Lower lobe of right lung (tissue), 2 donors: ENCODE measurements at regions not wholly inside any gene's neighbourhood (a gene's known extent, or its start where the extent isn't known, plus 50 kb on each side); places are given as distances from the start of the nearest gene placed in this dataset.

Experiments
- ATAC-seq, 2 donors: fragments of 200-7000 bp; cut with Tn5 transposase; one replicate each; pipeline ENCODE4 v1.9.1; 2020 to 2022; ENCODE audit warnings: mild to moderate bottlenecking in 2 of 2, moderate library complexity in 2 of 2
- DNase-seq: peaks from one replicate; pipeline ENCODE4 v3.0.0-alpha.2; 2020
- H3K27ac ChIP-seq: fragments of 200-600 bp; one replicate; pipeline ENCODE4 v1.8.0; 2022
- H3K27me3 ChIP-seq: fragments of 200-600 bp; one replicate; pipeline ENCODE4 v1.8.0; 2022; ENCODE audit warnings: low read depth
- H3K36me3 ChIP-seq: fragments of 200-600 bp; one replicate; pipeline ENCODE4 v1.8.0; 2022; ENCODE audit warnings: mild to moderate bottlenecking
- H3K4me1 ChIP-seq: fragments of 200-600 bp; one replicate; pipeline ENCODE4 v1.8.0; 2022
- H3K4me3 ChIP-seq: fragments of 200-600 bp; one replicate; pipeline ENCODE4 v1.8.0; 2022; ENCODE audit warnings: mild to moderate bottlenecking
- H3K9me3 ChIP-seq: fragments of 200-600 bp; one replicate; pipeline ENCODE4 v1.8.0; 2022
- intact Hi-C: fragments of 100-400 bp; cut with DNase I; formaldehyde crosslinking; loops from one replicate; pipeline ENCODE4 v1.11.0; 2022
- TF ChIP-seq, protein P1 (sequence below): fragments of 200-600 bp; IDR thresholded peaks from one replicate; pipeline ENCODE4 v1.8.0; 2022; ENCODE audit warnings: antibody characterized with exemption, mild to moderate bottlenecking
- donor health status: DM: no; HTN: yes; CAD: no; lungs with severe emphysema.

- Histone ChIP-seq H3K27ac (no peak overlapping the region), H3K9me3 (no peaks in the 10 kb centered on the region), H3K4me1 (peaks cover 8% of the 10 kb centered on the region), H3K27me3 (peaks cover 38% of the 10 kb centered on the region), H3K36me3 (no peaks in the 10 kb centered on the region), H3K4me3 (no peak overlapping the region)
- DNase-seq = no peak
- TF ChIP-seq, protein P1, sequence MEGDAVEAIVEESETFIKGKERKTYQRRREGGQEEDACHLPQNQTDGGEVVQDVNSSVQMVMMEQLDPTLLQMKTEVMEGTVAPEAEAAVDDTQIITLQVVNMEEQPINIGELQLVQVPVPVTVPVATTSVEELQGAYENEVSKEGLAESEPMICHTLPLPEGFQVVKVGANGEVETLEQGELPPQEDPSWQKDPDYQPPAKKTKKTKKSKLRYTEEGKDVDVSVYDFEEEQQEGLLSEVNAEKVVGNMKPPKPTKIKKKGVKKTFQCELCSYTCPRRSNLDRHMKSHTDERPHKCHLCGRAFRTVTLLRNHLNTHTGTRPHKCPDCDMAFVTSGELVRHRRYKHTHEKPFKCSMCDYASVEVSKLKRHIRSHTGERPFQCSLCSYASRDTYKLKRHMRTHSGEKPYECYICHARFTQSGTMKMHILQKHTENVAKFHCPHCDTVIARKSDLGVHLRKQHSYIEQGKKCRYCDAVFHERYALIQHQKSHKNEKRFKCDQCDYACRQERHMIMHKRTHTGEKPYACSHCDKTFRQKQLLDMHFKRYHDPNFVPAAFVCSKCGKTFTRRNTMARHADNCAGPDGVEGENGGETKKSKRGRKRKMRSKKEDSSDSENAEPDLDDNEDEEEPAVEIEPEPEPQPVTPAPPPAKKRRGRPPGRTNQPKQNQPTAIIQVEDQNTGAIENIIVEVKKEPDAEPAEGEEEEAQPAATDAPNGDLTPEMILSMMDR = no peak
- ATAC-seq = no peak
- intact Hi-C loops = no loop called here
These were observed 159.4 kb upstream of the PITX1 start for GRCh38 chr5:135193213-135194125.

GRCh38 chr5:135192351-135192750, 158.3 kb upstream of the PITX1 start:
- H3K4me3 ChIP-seq = no peak overlapping the region
- TF ChIP-seq, protein P1 = no peak
- H3K9me3 ChIP-seq = no peaks in the 10 kb centered on the region
- peaks cover 41% of the 10 kb centered on the region for H3K27me3 ChIP-seq
- no peaks in the 10 kb centered on the region for H3K36me3 ChIP-seq
- ATAC-seq = no peak
- H3K27ac ChIP-seq = no peak overlapping the region
- H3K4me1 ChIP-seq = peaks cover 8% of the 10 kb centered on the region
- intact Hi-C loops = no loop called here
- no peak for DNase-seq

DNA sequence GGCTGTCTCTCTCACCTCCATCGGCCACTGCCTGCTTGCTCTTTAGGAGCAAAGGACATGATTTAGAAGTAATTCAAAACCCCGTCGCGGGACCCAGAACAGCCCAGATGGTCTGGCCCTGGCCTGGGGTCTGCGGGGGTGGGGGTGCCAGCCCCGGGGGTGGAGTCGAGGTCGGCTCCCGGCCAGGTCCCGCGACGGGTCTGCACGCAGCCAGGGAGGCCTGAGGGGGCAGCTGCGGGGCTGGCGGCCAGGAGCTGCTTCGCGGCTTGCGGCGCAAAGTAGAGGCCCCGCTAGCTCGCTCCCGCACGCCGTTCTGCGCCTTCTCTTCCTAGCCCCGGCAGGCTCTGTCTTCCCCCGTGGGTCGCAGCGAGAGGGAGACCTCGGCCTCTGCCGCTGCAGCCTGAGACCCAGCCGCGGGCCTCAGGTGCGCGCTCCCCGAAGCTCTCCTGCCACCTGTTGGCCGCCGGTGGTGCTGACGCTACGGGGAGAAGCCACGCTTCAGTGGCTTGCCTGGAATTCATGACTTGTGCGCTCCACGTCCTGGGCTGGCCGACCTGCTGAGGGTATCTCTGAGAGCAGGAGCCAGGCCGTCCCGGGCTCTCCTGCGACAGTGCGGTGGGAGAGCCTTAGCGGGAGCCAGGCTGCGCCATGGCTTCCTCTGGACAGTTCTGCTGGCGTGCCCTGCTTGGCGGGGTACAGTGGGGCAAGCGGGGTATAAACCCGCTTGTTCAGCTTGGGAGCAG, 157.2 kb upstream of the PITX1 start:
- ATAC-seq (peak; percentile 96 to 98), DNase-seq (peak; percentile 77)
- peak overlapping the region; percentile 53 for H3K4me3 ChIP-seq
- H3K4me1 ChIP-seq = peaks cover 8% of the 10 kb centered on the region
- H3K27me3 ChIP-seq = peaks cover 41% of the 10 kb centered on the region
- no peak overlapping the region for H3K27ac ChIP-seq
- no peaks in the 10 kb centered on the region for H3K36me3 ChIP-seq
- H3K9me3 ChIP-seq = no peaks in the 10 kb centered on the region
- intact Hi-C loops = no loop called here
- TF ChIP-seq, protein P1 = peak; percentile 90

DNA sequence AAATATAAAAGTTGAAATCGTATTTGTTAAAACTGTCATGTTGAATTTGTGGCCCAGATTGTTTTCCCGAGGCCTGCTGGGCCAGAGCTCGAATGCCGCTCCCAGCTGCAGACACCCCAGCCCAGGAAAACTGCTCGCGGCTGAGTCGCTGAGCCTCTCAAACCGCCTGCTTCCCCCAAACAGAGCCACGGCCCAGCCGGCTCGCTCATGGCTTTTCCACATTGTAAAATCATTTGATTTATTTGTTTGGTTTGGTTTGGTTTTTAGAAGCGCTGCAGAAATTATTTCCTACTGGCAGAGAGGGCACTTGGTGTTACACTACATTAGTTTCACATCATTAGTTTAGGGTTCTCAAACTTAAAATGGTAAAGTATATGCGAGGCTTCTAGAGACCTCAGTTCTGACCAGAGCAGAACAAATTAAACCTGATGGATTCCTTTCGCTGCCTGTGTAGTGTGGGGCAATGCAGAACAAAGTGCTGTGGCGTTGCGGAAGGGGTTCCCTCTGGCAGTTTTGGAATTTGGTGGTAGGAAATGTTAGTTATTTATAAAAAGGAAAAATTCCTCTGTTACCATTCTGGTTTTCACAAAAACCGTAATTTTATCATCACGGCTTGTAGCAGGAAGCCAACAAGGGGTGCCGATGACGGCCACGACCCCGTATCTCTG, 156.5 kb upstream of the PITX1 start:
- no peak for ATAC-seq
- peak overlapping the region; percentile 53 for H3K4me3 ChIP-seq
- intact Hi-C loops = no loop called here

DNA sequence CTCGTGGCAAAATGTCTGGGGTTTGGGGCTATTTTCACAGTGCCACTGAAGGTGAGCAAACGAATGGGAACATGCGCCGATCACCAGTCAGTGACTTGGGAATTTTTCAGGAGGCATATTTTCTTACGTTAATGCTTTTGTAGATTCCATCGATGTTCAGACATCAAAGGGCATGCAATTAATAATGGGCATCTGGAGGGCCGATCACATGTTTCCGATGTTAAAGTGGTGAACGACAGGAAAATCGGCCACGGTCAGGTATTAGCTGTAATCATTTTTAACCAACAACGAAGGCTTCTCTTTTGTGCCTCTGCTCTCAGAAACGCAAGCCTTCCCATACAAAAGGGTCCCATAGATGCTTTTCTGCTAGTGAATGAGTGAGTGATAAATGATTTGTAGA, 155.0 kb upstream of the PITX1 start:
- Histone ChIP-seq H3K9me3 (no peaks in the 10 kb centered on the region), H3K4me3 (no peak overlapping the region), H3K4me1 (peaks cover 8% of the 10 kb centered on the region), H3K27me3 (peaks cover 41% of the 10 kb centered on the region), H3K36me3 (no peaks in the 10 kb centered on the region), H3K27ac (no peak overlapping the region)
- ATAC-seq (no peak), DNase-seq (no peak)
- intact Hi-C loops = no loop called here
- TF ChIP-seq, protein P1 = no peak

More for the DNA sequence above, 156.5 kb upstream of the PITX1 start:
- H3K36me3 ChIP-seq = no peaks in the 10 kb centered on the region
- no peak for DNase-seq
- no peak overlapping the region for H3K27ac ChIP-seq
- H3K4me1 ChIP-seq = peaks cover 8% of the 10 kb centered on the region
- H3K9me3 ChIP-seq = no peaks in the 10 kb centered on the region
- TF ChIP-seq, protein P1 = no peak
- peaks cover 41% of the 10 kb centered on the region for H3K27me3 ChIP-seq
